HG03432 (cell line): ENCODE measurements at regions not wholly inside any gene's neighbourhood (a gene's known extent, or its start where the extent isn't known, plus 50 kb on each side); places are given as distances from the start of the nearest gene placed in this dataset.

Source experiments
- ATAC-seq: cut with Tn5 transposase; IDR thresholded peaks from one replicate; pipeline ENCODE4 v1.9.1; 2021; ENCODE audit warnings: mild to moderate bottlenecking, moderate library complexity; ENCODE audit not compliant: unreplicated experiment

DNA sequence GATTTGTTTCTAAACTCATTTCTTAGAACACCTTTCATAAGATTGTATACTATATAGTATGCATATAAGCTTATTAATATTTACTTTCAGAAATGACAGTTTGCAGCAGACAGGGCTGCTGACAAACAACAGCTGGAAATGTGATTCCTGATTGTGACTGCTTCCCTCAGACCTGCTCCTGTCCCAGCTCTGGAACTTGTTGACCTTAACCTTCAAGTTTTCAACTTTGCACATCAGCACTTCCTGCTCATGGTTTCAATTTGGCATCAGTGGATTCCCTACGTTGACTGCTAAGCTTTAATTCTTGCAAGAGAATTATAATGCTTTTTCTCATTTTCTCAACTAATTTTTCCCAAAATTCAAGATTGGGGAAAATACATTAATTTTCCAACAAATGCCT lies 459.2 kb upstream of the ACVR2A start:
- no peak for ATAC-seq

DNA sequence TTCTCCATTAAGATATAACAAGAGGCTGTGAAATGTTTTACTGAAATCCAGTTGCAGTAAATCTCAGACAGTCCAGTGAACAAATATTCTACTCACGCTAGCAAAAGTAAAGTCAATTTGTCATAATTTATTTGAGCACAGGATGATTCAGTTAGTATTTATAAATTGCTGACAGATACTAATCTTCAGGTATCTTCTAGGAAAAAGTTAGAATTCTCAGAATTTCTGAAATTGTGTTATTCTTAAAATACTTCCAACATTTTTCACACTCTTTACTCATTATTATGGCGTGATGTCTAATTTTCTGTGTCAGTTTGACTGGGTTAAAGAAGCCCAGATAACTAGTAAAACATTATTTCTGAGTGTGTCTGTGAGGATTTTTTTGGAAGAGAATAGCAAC lies 460.2 kb upstream of the ACVR2A start:
- ATAC-seq: no peak

DNA sequence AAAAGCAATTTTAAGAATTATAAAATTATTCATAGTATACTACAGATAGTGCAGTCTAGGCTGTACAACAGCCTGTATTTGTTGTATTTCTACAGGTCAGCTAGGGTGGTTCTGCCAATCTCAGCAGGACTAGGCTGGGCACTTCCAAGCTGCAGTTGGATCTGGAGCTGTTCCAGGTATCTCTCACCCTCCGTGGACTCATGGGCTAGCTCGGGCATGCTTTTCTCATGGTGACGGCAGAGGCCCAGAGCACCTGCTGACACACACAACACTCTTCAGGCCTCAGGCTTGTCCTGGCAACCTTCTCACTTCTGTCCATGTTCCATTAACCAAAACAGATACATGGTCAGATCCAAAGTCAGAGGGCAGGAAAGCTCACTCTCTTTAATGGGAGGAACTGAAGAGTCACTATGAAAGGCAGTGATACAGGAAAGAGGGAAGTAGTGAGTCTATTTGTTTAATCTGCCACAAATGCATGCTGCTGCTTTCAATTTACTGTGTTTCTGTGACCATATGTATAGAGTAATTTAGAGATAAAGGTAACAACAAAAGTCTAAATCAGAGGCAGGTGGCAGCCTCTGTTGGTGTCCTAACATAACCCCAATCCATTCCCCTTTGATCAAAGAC lies 462.4 kb upstream of the ACVR2A start:
- no peak for ATAC-seq

DNA sequence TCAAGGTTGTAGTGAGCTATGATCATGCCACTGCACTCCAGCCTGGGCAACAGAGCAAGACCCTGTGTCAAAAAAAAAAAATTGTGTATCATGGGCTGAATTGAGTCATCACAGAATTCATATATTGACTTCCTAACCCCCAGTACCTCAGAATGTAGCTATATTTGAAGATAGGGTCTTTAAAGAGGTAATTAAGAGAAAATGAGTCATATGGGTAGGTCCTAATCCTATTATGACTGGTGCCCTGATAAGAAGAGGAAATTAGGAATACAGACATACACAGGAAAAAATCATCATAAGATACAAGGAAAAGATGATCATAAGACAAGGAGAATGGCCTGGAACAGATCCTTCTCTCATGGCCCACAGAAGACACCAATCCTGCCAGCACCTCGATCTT lies 466.4 kb upstream of the ACVR2A start:
- no peak for ATAC-seq

DNA sequence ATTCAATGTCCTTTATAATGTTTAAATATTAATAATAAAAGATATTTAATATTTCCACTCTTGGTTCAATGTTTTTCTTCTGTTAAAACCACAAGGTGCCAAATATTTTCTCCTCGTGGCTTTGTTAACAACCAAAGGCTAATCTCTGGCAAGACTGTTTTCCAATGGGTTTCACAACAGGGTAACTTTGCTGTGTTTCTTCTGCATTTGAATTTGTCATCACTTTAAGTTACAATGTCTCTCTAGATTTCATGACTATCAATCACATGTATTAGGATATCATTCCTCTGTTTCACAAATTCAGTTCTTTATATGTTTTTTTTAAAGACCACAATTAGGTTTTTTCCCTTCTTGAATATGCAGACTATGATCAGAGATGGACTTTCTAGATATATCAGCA lies 469.8 kb upstream of the ACVR2A start:
- ATAC-seq: no peak

DNA sequence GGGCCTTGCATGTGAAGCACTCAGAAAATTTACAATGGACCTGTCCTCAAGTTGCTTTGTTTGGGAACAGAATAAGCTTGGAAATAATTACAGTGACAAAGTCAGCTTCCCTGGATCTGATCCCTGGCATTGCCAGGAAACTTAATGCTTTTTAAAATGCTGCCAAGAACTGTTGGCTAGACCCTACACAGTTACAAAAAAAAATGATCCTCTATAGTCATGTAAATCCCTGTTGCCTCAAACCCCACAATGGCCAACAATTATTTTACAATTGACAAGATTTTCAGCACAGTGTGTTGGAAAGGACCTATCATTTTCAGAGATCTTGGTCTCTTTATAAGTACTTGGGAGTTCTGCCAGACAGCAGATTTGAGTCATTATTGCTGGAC lies 470.4 kb upstream of the ACVR2A start:
- no peak for ATAC-seq

DNA sequence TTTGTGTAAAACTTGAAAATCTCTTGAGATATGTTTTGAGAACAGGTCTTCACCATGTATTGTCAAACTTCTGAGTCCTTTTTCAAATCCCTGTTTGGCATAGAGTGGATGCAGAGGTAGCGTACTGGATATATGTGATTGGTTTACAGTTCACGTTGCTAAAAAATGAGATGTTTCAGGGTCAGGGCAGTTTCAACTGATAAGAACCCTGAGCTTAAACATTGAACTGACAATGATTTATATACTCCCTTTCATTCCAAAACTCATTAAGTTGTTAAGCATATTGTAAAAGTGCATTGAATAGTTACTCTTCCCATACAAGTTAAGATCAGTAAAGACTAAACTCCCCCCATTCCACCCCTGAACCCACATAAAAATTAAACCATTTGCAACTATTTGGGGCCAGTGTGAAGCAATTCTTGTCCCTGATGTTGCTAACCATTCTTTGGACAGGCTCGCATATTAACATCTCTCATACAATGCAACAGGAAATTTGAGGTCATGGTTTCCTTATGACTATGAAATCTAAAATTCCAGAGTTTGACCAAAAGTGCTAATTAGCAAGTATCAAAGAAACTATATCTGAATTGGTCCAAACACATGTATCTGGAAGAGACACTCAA lies 470.9 kb upstream of the ACVR2A start:
- ATAC-seq: no peak

DNA sequence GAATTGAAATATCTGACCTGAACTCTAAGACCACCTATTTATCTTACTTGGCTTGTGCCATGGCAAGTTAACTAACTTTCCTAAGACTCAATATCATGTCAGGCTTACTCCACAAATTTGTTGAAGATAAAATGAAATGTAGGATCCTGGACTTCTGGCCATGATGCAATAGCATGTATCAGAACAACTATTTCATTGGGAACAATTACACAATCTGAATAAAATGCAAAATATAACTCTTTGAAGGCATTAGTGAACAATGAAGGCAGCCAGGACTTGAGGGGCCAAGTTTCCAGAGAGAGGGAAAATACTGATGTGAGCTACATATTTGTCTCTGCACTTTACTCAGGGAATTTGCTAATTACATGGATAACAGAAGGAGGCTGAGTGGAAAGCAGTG lies 476.5 kb upstream of the ACVR2A start:
- no peak for ATAC-seq

DNA sequence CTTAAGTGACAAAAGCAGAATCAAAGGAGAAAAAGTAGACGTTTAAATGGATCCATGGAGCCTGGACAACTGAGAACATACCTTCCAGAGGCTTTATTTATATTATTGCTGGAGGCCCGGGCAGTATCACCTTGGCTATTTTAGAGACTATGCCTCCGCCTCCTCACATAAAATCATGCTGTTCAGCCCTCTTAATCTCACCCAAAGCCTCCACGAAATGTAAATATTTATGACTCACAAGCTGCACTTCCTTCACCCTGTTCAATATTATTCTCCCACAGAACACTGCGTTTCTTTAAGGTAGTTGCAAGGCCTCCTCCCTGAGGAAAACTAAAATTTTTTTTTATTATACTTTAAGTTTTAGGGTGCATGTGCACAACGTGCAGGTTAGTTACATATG lies 478.6 kb upstream of the ACVR2A start:
- no peak for ATAC-seq

DNA sequence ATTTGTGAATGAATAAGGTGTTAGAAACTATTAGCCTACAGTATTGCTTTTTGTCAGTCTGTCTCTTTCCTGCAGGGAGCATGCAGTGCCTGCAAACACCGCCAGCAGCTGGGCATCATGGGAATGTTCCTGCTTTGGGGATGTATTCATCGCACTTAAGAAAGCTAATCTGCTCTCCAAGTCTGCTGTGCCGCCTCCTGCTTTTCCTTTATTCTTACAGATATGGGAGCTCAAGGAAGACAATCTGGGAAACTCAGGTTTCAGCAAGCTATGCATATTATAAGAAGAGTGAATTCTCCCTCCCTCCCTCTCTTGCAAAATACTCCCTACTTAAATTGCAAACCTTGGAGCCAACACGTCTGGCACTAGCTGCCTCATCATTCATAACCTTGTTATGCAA lies 479.2 kb upstream of the ACVR2A start:
- ATAC-seq: no peak

DNA sequence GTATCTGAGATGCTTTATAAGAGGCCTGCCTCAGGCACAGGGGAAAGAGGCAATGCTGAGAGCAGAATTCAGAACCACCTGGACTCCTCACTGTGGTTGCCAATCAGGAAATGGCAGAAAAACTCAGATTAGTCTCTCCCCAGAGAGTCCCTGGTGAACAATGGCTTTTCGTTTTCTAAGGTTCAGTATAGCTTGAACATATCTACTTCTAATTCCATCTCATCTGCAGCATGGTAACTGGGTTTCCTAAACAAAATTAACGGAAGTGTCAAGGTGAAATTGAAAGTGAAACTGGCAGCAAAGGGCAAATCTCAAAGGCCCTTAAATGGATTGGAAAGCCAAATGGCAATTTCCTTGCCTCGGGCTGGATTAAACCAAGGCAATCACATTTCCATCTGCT lies 480.2 kb upstream of the ACVR2A start:
- ATAC-seq: no peak

DNA sequence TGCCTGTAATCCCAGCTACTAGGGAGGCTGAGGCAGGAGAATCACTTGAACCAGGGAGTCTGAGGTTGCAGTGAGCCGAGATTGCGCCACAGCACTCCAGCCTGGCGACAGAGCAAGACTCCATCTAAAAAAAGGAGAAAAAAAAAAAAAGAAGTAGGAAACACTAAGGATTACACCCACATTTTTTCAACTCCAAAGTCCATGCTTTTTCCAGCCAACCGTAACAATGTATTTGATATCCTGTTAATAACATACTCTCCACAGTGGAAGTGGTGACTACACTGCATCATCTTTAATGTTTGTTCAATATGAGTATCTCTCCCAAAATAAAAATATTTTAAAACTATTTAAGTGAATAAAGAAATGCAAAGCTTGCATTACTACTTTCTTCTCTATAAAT lies 481.6 kb upstream of the ACVR2A start:
- ATAC-seq: no peak

DNA sequence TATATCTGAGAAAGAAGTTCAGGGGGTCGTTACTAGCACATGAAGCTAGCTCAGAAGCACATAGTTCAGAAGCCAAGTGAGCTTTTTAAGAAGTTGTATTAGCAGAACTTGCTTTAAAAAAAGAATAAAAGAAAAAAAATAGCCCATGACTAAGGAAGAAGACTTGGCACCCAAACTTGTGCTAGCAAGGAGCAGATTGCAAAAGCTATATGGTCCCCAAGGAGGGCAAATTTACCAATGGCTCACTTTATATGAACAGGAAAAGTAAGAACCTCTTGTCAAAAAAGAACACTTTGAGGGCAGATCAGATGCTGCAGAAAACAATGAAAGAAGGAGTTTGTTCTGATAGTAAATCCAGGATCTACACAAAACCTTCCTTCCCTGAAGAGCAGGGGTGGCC lies 486.5 kb upstream of the ACVR2A start:
- ATAC-seq: no peak

DNA sequence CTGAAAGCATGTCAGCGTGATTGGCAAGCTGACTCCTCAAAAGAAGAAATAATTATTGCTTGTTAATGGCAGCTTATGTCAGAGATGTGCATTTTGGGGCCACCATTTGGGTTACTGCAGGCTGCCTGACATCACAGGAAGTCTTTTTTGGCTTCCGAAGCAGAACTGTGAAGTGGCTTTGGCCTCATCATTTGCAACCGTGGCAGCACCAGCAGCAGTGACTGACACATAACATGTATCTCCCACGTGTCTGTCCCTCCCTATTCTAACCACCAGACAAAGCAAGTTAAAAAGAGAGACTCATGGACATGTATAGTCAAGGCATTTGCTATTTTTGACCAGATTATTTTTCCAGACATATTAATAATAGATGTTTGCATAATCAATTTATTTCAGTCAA lies 488.7 kb upstream of the ACVR2A start:
- no peak for ATAC-seq

DNA sequence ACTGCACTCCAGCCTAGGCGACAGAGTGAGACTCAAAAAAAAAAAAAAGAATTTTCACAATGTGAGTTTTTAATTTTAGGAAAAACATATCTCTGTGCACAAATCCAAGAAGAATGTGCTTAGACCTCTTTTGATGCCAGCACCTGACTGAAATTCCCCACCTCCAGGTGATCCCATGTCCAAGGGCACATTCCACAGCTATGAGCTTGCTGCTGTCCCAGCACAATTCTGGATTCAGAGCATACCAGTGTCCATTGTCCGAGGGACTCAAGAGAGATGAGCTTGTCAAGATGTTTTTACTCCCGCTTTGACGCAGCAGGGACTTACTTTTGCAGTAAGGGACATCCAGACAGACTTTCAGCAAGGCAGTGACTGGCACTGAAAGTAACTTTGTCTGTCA lies 489.1 kb upstream of the ACVR2A start:
- ATAC-seq: no peak

DNA sequence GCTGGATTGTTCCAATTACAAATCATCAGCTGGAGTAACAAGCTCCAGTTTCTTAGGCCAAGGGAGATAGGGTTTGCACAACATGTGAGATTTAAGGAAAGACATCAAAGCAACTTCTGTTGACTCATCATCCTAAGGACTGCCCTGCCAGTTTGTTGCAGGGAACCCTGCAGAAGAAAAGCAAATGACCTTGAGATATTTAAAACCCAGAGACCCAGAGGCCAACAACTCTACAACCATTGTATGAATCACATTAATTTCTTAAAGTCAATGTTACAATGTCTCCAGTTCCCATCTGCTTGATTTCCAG lies 491.8 kb upstream of the ACVR2A start:
- no peak for ATAC-seq

DNA sequence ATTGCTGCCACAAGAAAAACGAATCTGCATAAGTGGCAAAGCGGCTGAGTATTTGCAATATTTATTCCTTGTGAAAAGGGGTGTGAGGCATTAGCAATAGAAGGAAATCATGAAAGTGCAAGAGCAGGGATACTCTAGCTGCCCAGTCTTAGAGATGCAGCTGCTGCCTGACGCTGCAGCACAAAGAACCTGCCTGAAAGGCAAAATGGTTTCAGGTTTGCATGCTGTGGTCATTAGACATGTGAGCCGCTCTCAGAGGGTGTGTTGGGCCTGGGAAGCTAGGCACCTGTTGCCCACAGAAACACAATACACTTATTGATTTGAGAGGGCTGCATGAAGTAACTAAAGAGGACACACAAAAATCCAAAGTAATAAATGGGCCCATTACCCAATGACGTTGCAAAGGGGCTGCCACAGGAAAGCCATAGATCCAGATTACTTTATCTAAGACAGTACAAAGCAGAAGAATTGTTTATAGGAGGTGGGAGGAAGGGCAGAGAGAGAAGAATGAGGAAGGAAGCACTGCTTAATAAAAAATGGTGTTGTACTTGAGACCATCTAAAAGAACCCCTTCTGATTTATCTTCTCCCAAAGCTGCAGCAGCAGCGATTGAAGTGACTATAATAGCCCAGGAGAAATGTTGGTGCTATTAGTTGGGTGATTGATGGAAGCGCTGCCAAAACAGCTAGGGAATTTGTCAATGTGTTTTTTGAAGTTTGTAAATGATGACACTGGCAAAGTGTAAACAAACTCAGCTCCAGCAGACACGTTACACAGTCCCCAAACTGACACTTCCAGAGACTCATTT lies 492.4 kb upstream of the ACVR2A start:
- peak; percentile 61 for ATAC-seq

DNA sequence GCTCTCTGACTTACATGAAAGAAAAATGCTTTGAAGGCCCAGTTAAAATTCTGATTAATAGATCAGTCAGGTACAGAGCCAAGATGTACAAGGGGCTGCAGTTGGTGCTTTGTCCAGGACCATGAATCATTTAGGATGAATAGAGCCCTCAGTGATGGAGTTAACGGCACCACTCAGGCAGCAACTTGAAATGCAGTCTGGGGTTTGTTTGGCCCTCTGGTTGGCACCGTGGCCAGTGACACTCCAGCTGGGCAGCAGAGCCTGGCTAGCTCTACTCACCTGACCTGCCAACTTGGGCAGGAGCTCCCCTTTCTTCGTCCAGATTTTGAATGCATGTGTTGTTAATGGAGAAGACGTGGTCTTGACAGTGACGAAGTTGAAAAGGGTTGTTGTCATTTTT lies 493.0 kb upstream of the ACVR2A start:
- ATAC-seq: no peak

DNA sequence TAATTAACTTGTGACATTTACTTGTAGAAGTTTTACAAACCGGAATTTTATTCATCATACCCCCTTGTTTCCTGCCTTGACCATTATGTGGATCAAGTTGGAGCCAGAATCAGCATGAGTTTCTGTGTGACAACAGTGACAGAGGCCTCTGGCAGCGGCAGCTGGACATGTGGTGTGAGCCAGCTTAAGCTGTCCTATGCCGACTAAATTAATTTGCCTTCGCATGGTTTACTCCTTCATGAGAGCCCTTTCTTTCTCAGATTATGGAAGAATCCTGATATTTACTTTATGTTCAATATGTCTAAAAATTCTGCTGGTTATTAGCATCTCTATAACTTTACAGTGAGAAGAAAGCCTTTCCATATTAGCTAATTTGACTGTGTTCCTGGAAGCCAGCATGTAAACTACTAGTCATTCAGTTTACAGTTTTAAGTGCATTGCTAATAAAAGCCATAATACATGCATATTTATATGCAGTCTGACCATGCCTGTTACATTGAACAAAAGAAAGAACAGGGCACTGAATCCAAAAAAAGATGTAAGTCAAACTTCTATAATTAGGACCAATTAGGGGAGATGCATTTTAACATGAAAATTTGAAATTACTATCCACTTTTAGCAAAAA lies 495.8 kb upstream of the ACVR2A start:
- ATAC-seq: no peak

DNA sequence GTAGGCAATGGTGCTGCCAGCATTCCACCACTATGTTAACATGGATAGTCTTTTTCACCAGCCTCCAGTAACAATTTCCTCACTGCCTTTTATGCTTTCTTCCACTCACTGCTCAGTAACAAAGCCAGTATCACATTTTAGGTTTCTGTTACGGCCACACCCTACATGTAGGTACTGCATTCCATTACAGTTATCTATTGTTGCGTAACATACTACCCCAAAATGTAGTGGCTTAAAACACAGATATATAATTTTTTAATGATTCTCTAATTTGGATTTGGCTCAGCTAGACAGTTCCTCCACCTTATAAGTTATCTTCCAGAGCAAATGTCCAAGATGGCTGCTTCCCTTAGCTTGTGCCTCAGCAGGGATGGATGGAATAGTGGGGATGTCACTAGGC lies 498.7 kb upstream of the ACVR2A start:
- ATAC-seq: no peak

DNA sequence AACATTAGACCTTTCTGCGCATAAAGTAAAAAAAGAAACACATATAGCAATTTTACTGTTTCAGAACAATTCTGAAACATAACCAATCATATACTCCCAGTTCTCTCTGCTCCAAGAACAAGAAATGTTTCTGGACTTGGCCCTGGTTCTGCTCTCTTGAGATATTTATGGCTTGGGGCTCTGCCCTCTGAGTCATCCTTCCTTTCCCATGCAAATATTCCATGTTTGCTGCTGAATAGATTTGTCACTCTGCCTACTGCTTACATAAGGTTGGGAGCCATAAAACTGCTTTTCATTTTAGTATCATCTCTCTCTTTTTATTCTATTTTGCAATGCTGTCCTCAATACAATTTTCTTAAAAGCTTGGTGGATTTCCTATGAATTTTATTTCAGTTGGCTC lies 499.6 kb upstream of the ACVR2A start:
- ATAC-seq: no peak

DNA sequence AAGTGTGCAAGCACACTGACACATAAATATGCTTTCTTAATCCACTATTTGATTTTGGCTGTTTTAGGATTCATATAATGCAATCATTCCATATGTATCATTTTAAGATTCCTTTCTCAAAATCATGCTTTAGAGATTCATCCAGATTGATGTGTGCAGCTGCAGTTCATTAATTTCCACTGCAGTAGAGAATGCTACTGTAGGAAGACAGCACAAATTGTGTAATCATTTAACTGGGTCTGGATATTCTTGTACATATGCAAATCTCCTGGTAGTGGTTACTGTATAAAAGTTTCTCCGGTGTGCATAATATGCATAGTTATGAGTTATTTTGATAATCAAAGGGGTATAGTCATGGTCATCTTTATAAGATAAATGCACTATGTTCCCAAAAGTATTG lies 502.5 kb upstream of the ACVR2A start:
- no peak for ATAC-seq
